DMS79 (cell line): ENCODE measurements at regions not wholly inside any gene's neighbourhood (a gene's known extent, or its start where the extent isn't known, plus 50 kb on each side); places are given as distances from the start of the nearest gene placed in this dataset.

Source experiments
- DNase-seq: peaks from one replicate; lab custom pipeline; 2025; lab: John Stamatoyannopoulos, UW

GRCh38 chr13:31962731-31963370 lies 68.7 kb upstream of the FRY start:
- DNase-seq = no peak

- DNase-seq = no peak
Measured at GRCh38 chr13:31963631-31964030, 67.9 kb upstream of the FRY start.

GRCh38 chr13:31964168-31964567 lies 67.4 kb upstream of the FRY start:
- DNase-seq = no peak

GRCh38 chr13:31965361-31966066 lies 66.1 kb upstream of the FRY start:
- no peak for DNase-seq

- DNase-seq = no peak
Measured at GRCh38 chr13:31967155-31967554, 64.4 kb upstream of the FRY start.

GRCh38 chr13:31968473-31968872 lies 63.1 kb upstream of the FRY start:
- no peak for DNase-seq

GRCh38 chr13:31970231-31970930 lies 61.2 kb upstream of the FRY start:
- no peak for DNase-seq

- DNase-seq = no peak
Measured at GRCh38 chr13:31972453-31972852, 59.1 kb upstream of the FRY start.

- no peak for DNase-seq
Measured at GRCh38 chr13:31978021-31978420, 53.6 kb upstream of the FRY start.

GRCh38 chr13:31980830-31981229 lies 50.7 kb upstream of the FRY start:
- DNase-seq = no peak
